HepG2 (cell line): ENCODE measurements at regions not wholly inside any gene's neighbourhood (a gene's known extent, or its start where the extent isn't known, plus 50 kb on each side); places are given as distances from the start of the nearest gene placed in this dataset.

ENCODE experiments used
- ATF3 ChIP-seq: sonication (generic); formaldehyde crosslinking; IDR thresholded peaks from 2 replicates; pipeline ENCODE4 v1.4.0; 2020; ENCODE audit warnings: missing genetic modification reagents
- CTCF ChIP-seq: sonication (generic); formaldehyde crosslinking; IDR thresholded peaks from 2 replicates; pipeline ENCODE4 v1.5.0; 2020; ENCODE audit warnings: mild to moderate bottlenecking, missing genetic modification reagents, moderate library complexity
- MAZ ChIP-seq, 2 experiments: sonication (generic) in 1 of 2; formaldehyde crosslinking in 1 of 2; IDR thresholded peaks; 2 replicates each; pipeline versions ENCODE4 v1.5.0 to v1.6.1; 2012 to 2020; ENCODE audit warnings: low read depth in 2 of 2, mild to moderate bottlenecking in 2 of 2, borderline replicate concordance in 1 of 2, improper control_type of control experiment in 1 of 2, low read length in 1 of 2, missing genetic modification reagents in 1 of 2, moderate library complexity in 1 of 2
- NAIF1 ChIP-seq: sonication (generic); formaldehyde crosslinking; IDR thresholded peaks from 2 replicates; pipeline ENCODE4 v1.5.0; 2020; ENCODE audit warnings: mild to moderate bottlenecking, missing genetic modification reagents, borderline replicate concordance
- NONO ChIP-seq, 2 experiments: fragments of 450-650 bp in 1 of 2; sonication (generic) in 1 of 2; formaldehyde crosslinking in 1 of 2; IDR thresholded peaks in 1 of 2; conservative IDR thresholded peaks in 1 of 2; 2 replicates each; pipeline versions ENCODE4 v1.6.1 to v1.8.0; 2017 to 2022; ENCODE audit warnings: mild to moderate bottlenecking in 1 of 2, missing genetic modification reagents in 1 of 2, moderate library complexity in 1 of 2
- TAF15 ChIP-seq: fragments of 200-400 bp; formaldehyde crosslinking; IDR thresholded peaks from one replicate; pipeline ENCODE4 v1.6.1; 2018; ENCODE audit warnings: mild to moderate bottlenecking, low read depth, low read length; ENCODE audit not compliant: poor library complexity, severe bottlenecking
- ZBTB43 ChIP-seq: sonication (generic); formaldehyde crosslinking; conservative IDR thresholded peaks from 2 replicates; pipeline ENCODE4 v1.4.0; 2020; ENCODE audit warnings: missing genetic modification reagents
- ZNF510 ChIP-seq: sonication (generic); formaldehyde crosslinking; IDR thresholded peaks from 2 replicates; pipeline ENCODE4 v1.4.0; 2020; ENCODE audit warnings: low read depth, mild to moderate bottlenecking, missing genetic modification reagents
- ZNF761 ChIP-seq: sonication (generic); formaldehyde crosslinking; conservative IDR thresholded peaks from 2 replicates; pipeline ENCODE4 v1.4.0; 2020; ENCODE audit warnings: mild to moderate bottlenecking, missing genetic modification reagents

- TF ChIP-seq ATF3 (CRISPR knock-in tag) (no peak), NAIF1 (0 out of 2 replicates have a peak, but pooled peaks have one; percentile 38), ZNF761 (CRISPR knock-in tag) (no peak), NONO (IDR thresholded peaks at IDR 0.05) (no peak), NONO (CRISPR knock-in tag; conservative IDR thresholded peaks at IDR 0.05) (no peak), ZNF510 (CRISPR knock-in tag) (no peak), TAF15 (no peak), ZBTB43 (CRISPR knock-in tag) (no peak), CTCF (CRISPR knock-in tag) (peak; percentile 88), MAZ (IDR thresholded peaks at IDR 0.05; ENCODE audit: borderline replicate concordance, low read depth, low read length) (no peak), MAZ (CRISPR knock-in tag; IDR thresholded peaks at IDR 0.05; ENCODE audit: low read depth) (no peak)
Observed at GRCh38 chr11:8813658-8814057, 97.3 kb upstream of the AKIP1 start.
